Brain microvascular endothelial cell (primary cell): ENCODE measurements at regions not wholly inside any gene's neighbourhood (a gene's known extent, or its start where the extent isn't known, plus 50 kb on each side); places are given as distances from the start of the nearest gene placed in this dataset.

Source experiments
- DNase-seq: peaks from one replicate; pipeline ENCODE4 v3.0.0-alpha.2; 2020
- H3K27ac ChIP-seq: fragments of 250-450 bp; sonication (Bioruptor Pico); 2 replicates; pipeline ENCODE4 v1.5.1; 2020; ENCODE audit warnings: mild to moderate bottlenecking, moderate library complexity
- H3K27me3 ChIP-seq: fragments of 250-450 bp; sonication (Bioruptor Pico); replicated peaks from 2 replicates; pipeline ENCODE4 v1.5.1; 2020; ENCODE audit warnings: mild to moderate bottlenecking
- H3K36me3 ChIP-seq: fragments of 250-450 bp; sonication (Bioruptor Pico); replicated peaks from 2 replicates; pipeline ENCODE4 v1.5.1; 2020; ENCODE audit warnings: mild to moderate bottlenecking
- H3K4me3 ChIP-seq: 2 replicates; pipeline ENCODE4 v1.5.1; 2011; ENCODE audit warnings: low read depth, mild to moderate bottlenecking, control low read depth, low read length, moderate library complexity
- CTCF ChIP-seq: IDR thresholded peaks from 2 replicates; pipeline ENCODE4 v1.5.1; 2011; ENCODE audit warnings: low read depth, mild to moderate bottlenecking, moderate library complexity, low read length, control low read depth, inconsistent platforms; ENCODE audit errors: missing control alignments
- in situ Hi-C: cut with HindIII; loops from 2 replicates; pipeline ENCODE4 v1.10.0; 2017; ENCODE audit warnings: low sequenced_read_pairs, low pct_ligation_motif_present

GRCh38 chr18:73696698-73697097 is 450.9 kb downstream of the FBXO15 start:
- H3K27me3 ChIP-seq, result no peaks in the 10 kb centered on the region
- no peak for DNase-seq
- no peak overlapping the region for H3K4me3 ChIP-seq
- no peaks in the 10 kb centered on the region for H3K36me3 ChIP-seq
- TF ChIP-seq CTCF, result no peak
- H3K27ac ChIP-seq, result no peak overlapping the region
- in situ Hi-C loops, result no loop called here

- Histone ChIP-seq H3K27me3 (no peaks in the 10 kb centered on the region), H3K36me3 (no peaks in the 10 kb centered on the region), H3K27ac (no peak overlapping the region), H3K4me3 (no peak overlapping the region)
- no peak for DNase-seq
- no peak for TF ChIP-seq CTCF
- in situ Hi-C loops, result no loop called here
Observed at GRCh38 chr18:73696171-73696570, 451.5 kb downstream of the FBXO15 start.

GRCh38 chr18:73693091-73693490 is 454.5 kb downstream of the FBXO15 start:
- no peak for TF ChIP-seq CTCF
- H3K27me3 ChIP-seq, result no peaks in the 10 kb centered on the region
- H3K36me3 ChIP-seq, result no peaks in the 10 kb centered on the region
- H3K27ac ChIP-seq, result no peak overlapping the region
- in situ Hi-C loops, result no loop called here
- DNase-seq, result no peak
- H3K4me3 ChIP-seq, result no peak overlapping the region

- in situ Hi-C loops, result no loop called here
- no peak for TF ChIP-seq CTCF
- H3K27ac ChIP-seq, result peak overlapping the region; percentile 33
- H3K27me3 ChIP-seq, result no peaks in the 10 kb centered on the region
- no peak overlapping the region for H3K4me3 ChIP-seq
- no peak for DNase-seq
- H3K36me3 ChIP-seq, result no peaks in the 10 kb centered on the region
Observed at GRCh38 chr18:73691624-73692023, 456.0 kb downstream of the FBXO15 start.

- no peaks in the 10 kb centered on the region for H3K27me3 ChIP-seq
- H3K27ac ChIP-seq, result peak overlapping the region; percentile 33
- in situ Hi-C loops, result no loop called here
- peak; percentile 68 for DNase-seq
- H3K4me3 ChIP-seq, result no peak overlapping the region
- no peaks in the 10 kb centered on the region for H3K36me3 ChIP-seq
- TF ChIP-seq CTCF, result no peak
Observed at GRCh38 chr18:73691118-73691517, 456.5 kb downstream of the FBXO15 start.

- in situ Hi-C loops, result no loop called here
- no peak for DNase-seq
- Histone ChIP-seq H3K27me3 (no peaks in the 10 kb centered on the region), H3K4me3 (peak overlapping the region; percentile 9), H3K36me3 (no peaks in the 10 kb centered on the region), H3K27ac (no peak overlapping the region)
- no peak for TF ChIP-seq CTCF
Observed at GRCh38 chr18:73690222-73690621, 457.4 kb downstream of the FBXO15 start.
